HEK293 (cell line): ENCODE measurements at regions not wholly inside any gene's neighbourhood (a gene's known extent, or its start where the extent isn't known, plus 50 kb on each side); places are given as distances from the start of the nearest gene placed in this dataset.

ENCODE experiments used
- CTCF ChIA-PET: fragments of 350-600 bp; formaldehyde crosslinking; extraction: SDS; loops from one replicate; lab custom pipeline; 2021; ENCODE audit warnings: antibody characterized with exemption; lab: Yijun Ruan, JAX
- POLR2A ChIA-PET: fragments of 300-600 bp; formaldehyde crosslinking; extraction: SDS; loops from one replicate; lab custom pipeline; 2020; ENCODE audit warnings: antibody characterized with exemption, inconsistent platforms; lab: Yijun Ruan, JAX
- H3K27ac ChIP-seq: fragments of 200-500 bp; sonication (Bioruptor generic); 2 replicates; pipeline ENCODE4 v1.5.1; 2014; ENCODE audit warnings: low read depth, low read length, control low read depth, inconsistent platforms; ENCODE audit errors: extremely low read depth
- H3K36me3 ChIP-seq, 2 experiments: fragments of 200-500 bp in 1 of 2; sonication (Bioruptor generic) in 1 of 2; 1 replicate in 1 of 2; 2 replicates in 1 of 2; pipeline ENCODE4 v1.5.1; 2014 to 2017; ENCODE audit warnings: inconsistent platforms in 2 of 2, low read length in 2 of 2; ENCODE audit not compliant: control insufficient read depth in 2 of 2, insufficient read depth in 1 of 2
- H3K4me1 ChIP-seq: fragments of 200-500 bp; sonication (Bioruptor generic); 2 replicates; pipeline ENCODE4 v1.5.1; 2014; ENCODE audit warnings: mild to moderate bottlenecking, low read length, inconsistent platforms; ENCODE audit not compliant: control insufficient read depth, insufficient read depth
- H3K4me3 ChIP-seq: 2 replicates; pipeline ENCODE4 v1.5.1; 2011; ENCODE audit warnings: low read depth, mild to moderate bottlenecking, control low read depth, low read length, moderate library complexity
- H3K9me3 ChIP-seq: fragments of 200-500 bp; sonication (Bioruptor generic); 2 replicates; pipeline ENCODE4 v1.5.1; 2014; ENCODE audit warnings: low read depth, low read length, inconsistent platforms; ENCODE audit not compliant: control insufficient read depth, insufficient read depth
- GLIS1 ChIP-seq: fragments of 450-650 bp; formaldehyde crosslinking; IDR thresholded peaks from 2 replicates; pipeline ENCODE4 v1.5.1; 2016; ENCODE audit warnings: missing biosample characterization, missing genetic modification characterization
- OSR2 ChIP-seq: fragments of 450-650 bp; formaldehyde crosslinking; IDR thresholded peaks from 2 replicates; pipeline ENCODE4 v1.5.1; 2016; ENCODE audit warnings: missing biosample characterization, missing genetic modification characterization
- PATZ1 ChIP-seq: fragments of 450-650 bp; formaldehyde crosslinking; IDR thresholded peaks from 2 replicates; pipeline ENCODE4 v1.5.1; 2016; ENCODE audit warnings: missing biosample characterization, missing genetic modification characterization
- REPIN1 ChIP-seq: fragments of 450-650 bp; formaldehyde crosslinking; IDR thresholded peaks from 2 replicates; pipeline ENCODE4 v1.5.1; 2017; ENCODE audit warnings: missing biosample characterization, missing genetic modification characterization, low read depth
- TCF7L2 ChIP-seq: IDR thresholded peaks from 2 replicates; pipeline ENCODE4 v1.6.1; 2011; ENCODE audit warnings: low read depth, mild to moderate bottlenecking, inconsistent platforms, low read length, moderate library complexity, borderline replicate concordance
- TRIM28 ChIP-seq: IDR thresholded peaks from 2 replicates; pipeline ENCODE4 v1.6.1; 2011; ENCODE audit warnings: low read length, control low read depth, borderline replicate concordance
- ZFP3 ChIP-seq: fragments of 450-650 bp; formaldehyde crosslinking; IDR thresholded peaks from 2 replicates; pipeline ENCODE4 v1.5.1; 2016; ENCODE audit warnings: low read depth, missing biosample characterization, missing genetic modification characterization
- ZFP37 ChIP-seq: fragments of 450-650 bp; formaldehyde crosslinking; IDR thresholded peaks from 2 replicates; pipeline ENCODE4 v1.5.1; 2016; ENCODE audit warnings: missing biosample characterization, missing genetic modification characterization
- ZIC2 ChIP-seq: fragments of 450-650 bp; formaldehyde crosslinking; IDR thresholded peaks from 2 replicates; pipeline ENCODE4 v1.5.1; 2016; ENCODE audit warnings: missing biosample characterization, missing genetic modification characterization
- ZNF132 ChIP-seq: fragments of 450-650 bp; formaldehyde crosslinking; IDR thresholded peaks from 2 replicates; pipeline ENCODE4 v1.5.1; 2017; ENCODE audit warnings: missing biosample characterization, missing genetic modification characterization, borderline replicate concordance
- ZNF148 ChIP-seq: fragments of 450-650 bp; formaldehyde crosslinking; IDR thresholded peaks from 2 replicates; pipeline ENCODE4 v1.5.0; 2017; ENCODE audit warnings: missing biosample characterization, missing genetic modification characterization, borderline replicate concordance
- ZNF24 ChIP-seq: fragments of 450-650 bp; formaldehyde crosslinking; IDR thresholded peaks from 2 replicates; pipeline ENCODE4 v1.5.1; 2016; ENCODE audit warnings: missing biosample characterization, missing genetic modification characterization
- ZNF398 ChIP-seq: fragments of 450-650 bp; formaldehyde crosslinking; IDR thresholded peaks from 2 replicates; pipeline ENCODE4 v1.5.1; 2017; ENCODE audit warnings: missing biosample characterization, missing genetic modification characterization
- ZNF473 ChIP-seq: fragments of 450-650 bp; formaldehyde crosslinking; IDR thresholded peaks from 2 replicates; pipeline ENCODE4 v1.5.1; 2017; ENCODE audit warnings: missing biosample characterization, missing genetic modification characterization
- ZNF639 ChIP-seq: fragments of 450-650 bp; formaldehyde crosslinking; IDR thresholded peaks from 2 replicates; pipeline ENCODE4 v1.5.1; 2016; ENCODE audit warnings: missing biosample characterization, missing genetic modification characterization
- ZNF658 ChIP-seq: fragments of 450-650 bp; formaldehyde crosslinking; IDR thresholded peaks from 2 replicates; pipeline ENCODE4; 2016; ENCODE audit warnings: missing biosample characterization, missing genetic modification characterization
- ZSCAN5A ChIP-seq: fragments of 450-650 bp; formaldehyde crosslinking; IDR thresholded peaks from 2 replicates; pipeline ENCODE4 v1.5.1; 2016; ENCODE audit warnings: missing biosample characterization, missing genetic modification characterization

GRCh38 chr12:126518596-126519200 lies 1453.5 kb downstream of the AACS start (continued):
- TF ChIP-seq ZNF398 (tag by site-specific recombination) (no peak), PATZ1 (tag by site-specific recombination) (no peak)

GRCh38 chr12:126519833-126520232 lies 1454.6 kb downstream of the AACS start:
- TF ChIP-seq ZNF639 (no peak), ZIC2 (tag by site-specific recombination) (no peak), ZFP3 (tag by site-specific recombination) (no peak), REPIN1 (tag by site-specific recombination) (no peak), ZNF658 (tag by site-specific recombination) (no peak), OSR2 (tag by site-specific recombination) (no peak), ZNF473 (tag by site-specific recombination) (no peak), ZFP37 (tag by site-specific recombination) (no peak), ZNF132 (tag by site-specific recombination) (no peak), ZNF148 (tag by site-specific recombination) (no peak), GLIS1 (tag by site-specific recombination) (no peak), TRIM28 (no peak), ZNF24 (tag by site-specific recombination) (no peak), ZSCAN5A (tag by site-specific recombination) (no peak), TCF7L2 (no peak)
- Histone ChIP-seq H3K27ac (no peak overlapping the region), H3K9me3 (no peaks in the 10 kb centered on the region), H3K4me1 (no peaks in the 10 kb centered on the region), H3K4me3 (no peak overlapping the region), H3K36me3 (no peaks in the 10 kb centered on the region)
- ChIA-PET POLR2A (no interaction called here), CTCF (no interaction called here)
